ENCODE measurements at regions not wholly inside any gene's neighbourhood (a gene's known extent, or its start where the extent isn't known, plus 50 kb on each side); places are given as distances from the start of the nearest gene placed in this dataset.

GRCh38 chr7:3156508-3156907 lies 112.8 kb upstream of the CARD11 start:
- no peak for TF ChIP-seq CTCF (IDR thresholded peaks at IDR 0.05; ENCODE audit: low read depth, low read length)
- TF ChIP-seq EZH2phosphoT487 (IDR thresholded peaks at IDR 0.05; ENCODE audit: low read depth) = no peak
